Suppressor macrophage (primary cell): ENCODE measurements at regions not wholly inside any gene's neighbourhood (a gene's known extent, or its start where the extent isn't known, plus 50 kb on each side); places are given as distances from the start of the nearest gene placed in this dataset.

Experiments used
- DNase-seq, 4 experiments: peaks; one replicate each; pipeline ENCODE4 v3.0.0-alpha.2; 2020 to 2022

DNA sequence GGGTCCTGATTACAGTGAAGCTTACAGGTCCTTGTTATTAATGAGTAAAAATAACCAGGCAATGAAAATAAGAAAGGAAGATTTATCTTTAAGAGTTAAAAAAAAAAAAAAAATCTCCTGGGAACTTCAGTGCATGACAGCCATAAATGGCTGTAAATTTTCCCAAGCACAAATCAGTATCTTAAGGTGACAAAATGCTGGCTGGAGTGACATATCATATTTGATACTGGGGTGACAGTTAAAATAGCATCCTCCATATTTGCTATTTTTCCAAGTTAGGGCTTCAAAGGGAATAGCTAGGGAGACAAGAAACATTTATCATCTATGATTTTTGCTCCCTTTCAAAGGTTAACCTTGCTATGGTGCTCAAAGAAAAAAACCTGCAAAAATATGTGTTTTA lies 226.6 kb downstream of the PRDM2 start:
- DNase-seq = no peak

DNA sequence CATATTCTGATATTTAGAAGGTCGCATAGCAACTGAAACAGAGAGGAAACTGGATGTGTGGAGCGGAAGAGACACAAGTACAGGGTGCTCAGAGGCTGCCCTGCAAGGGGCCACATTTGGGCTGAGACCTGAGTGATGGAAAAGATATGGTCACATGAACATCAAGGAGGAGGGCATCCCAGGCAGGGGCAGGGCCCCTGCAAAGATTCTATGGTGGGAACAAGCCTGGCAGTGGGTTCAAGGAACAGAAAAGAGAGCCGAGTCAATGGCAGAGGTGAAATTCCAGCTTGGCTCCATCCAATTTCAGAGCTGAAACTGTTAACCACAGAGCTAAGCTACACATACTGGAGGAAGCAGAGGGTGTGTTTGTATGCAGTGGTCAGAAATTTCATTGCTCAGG lies 227.7 kb downstream of the PRDM2 start:
- DNase-seq = no peak

DNA sequence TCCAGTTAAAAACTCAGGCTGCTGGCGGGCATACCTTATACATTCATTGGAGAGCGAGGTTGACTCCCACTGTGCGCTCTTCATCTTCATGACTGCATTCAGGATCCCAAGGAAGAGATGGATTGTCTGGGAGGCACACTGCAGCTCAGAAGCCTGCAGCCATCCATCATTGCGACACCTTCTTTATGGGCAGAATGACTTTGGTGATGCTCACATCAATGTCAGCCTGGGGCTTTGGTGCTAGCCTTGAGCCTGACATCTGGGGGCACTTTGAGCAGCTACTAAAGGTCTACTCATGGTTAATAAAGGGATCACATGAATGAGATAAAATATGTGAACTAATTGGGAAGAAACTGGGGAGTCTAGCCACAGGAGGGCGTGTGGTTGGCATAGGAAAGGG lies 229.3 kb downstream of the PRDM2 start:
- no peak for DNase-seq

DNA sequence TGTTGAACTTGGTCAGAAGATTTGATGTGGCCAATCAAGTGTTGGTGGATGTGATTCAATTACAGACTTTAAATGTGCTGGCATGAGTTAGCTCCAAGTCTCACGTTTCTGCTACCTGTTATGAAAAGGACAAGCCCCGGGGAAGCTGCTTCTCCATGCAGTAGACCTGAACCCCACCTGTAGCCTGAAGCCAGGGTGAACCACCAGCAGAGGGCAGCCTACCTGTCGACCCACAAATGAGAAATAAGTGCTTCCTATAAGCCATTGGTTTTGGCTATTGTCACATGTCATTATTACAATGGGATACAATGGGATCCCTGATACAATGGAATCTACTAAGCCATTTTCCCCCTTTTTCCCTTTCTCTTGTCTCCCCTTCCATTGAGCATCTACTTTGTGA lies 230.2 kb downstream of the PRDM2 start:
- DNase-seq = peak in 1 of 4 experiments; percentile 17

DNA sequence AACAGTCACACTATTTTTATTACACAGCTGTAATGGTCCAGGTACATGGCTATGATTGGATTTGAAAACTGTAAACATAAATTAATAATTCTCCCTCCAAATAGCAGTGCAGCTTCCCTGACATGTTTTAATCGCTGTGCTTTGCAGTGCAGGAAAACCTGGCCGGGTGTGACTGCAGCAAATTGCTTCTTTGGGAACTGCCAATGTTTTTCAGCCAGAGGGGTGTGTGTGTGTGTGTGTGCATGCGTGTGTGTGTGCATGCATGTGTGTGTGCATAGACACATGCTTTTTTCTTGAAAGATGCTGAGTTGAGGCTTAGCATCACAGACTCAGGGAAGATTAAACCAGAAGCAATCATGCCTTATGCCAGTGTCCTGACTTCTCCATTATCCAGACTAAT lies 231.2 kb downstream of the PRDM2 start:
- no peak for DNase-seq

DNA sequence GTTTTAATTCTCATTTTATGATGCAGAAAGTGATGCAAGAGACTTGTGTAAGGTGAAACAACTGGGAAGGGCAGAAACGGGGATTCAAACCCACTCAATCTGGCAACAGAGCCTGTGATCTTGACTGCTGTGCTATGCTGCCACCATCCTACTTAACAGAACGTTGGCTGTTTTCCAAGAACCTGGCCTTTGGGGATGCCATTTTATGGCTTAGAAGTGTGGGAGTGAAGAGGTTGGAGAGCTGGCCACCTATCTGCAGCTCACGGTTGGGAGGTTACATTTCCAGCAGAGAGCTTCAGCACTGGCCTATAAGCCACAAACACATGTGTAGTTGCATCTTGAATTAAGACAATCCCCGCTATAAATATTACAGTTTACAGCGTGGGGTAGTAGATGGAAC lies 235.3 kb downstream of the PRDM2 start:
- DNase-seq = no peak

DNA sequence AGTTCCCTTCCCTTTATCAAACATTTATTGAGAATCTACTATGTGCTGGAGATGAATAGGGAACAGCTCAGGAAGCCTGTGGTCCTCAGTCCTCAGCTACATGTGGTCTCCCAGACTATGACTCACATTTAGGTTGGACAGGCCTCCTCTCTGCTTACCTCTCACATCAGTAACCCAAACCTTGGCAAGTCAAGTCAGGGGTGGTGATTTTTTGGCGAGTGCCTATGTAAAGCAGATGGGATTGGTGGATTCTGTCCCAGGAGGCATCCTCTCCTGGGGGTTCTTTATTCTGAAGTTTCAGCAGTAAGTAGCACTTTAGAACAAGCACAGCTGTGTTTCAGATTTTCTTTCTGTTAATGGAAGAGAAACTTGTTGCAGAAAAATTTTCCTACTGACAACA lies 241.3 kb downstream of the PRDM2 start:
- DNase-seq = no peak

DNA sequence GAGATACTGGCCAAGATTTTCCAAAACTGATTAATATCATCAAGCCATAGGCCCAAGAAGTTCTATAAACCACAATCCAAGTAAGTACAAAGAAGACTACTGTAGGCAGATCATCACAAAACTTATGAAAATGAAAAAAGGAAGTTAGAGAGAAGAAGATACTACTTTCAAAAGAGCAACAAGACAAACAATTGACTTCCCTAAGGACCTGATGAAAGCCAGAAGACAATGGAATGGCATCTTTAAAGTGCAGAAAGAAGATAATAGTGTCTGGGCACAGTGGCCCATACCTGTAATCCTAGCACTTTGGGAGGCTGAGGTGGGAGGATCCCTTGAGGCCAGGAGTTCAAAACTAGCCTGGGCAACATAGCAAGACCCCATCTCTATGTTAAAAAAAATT lies 243.1 kb downstream of the PRDM2 start:
- DNase-seq = no peak

DNA sequence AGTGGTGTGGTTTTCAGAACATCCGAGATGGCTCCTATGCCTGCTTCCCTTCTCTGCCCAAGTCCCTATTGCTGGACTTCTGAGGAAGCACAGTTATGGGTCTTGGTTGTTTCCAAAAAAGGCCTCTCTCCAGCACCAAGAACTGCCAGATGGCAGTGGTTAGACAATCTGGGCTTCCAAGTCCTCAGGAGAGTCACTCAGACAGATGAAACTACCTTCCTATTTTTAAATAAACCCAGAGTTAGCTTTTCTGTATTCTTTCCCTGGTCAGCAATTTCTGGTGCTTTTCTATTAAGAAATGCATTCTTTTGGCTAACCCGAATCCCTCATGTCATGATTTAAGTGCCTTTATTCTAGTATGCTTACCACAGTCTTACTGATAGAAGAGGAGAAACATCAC lies 245.9 kb downstream of the PRDM2 start:
- no peak for DNase-seq

DNA sequence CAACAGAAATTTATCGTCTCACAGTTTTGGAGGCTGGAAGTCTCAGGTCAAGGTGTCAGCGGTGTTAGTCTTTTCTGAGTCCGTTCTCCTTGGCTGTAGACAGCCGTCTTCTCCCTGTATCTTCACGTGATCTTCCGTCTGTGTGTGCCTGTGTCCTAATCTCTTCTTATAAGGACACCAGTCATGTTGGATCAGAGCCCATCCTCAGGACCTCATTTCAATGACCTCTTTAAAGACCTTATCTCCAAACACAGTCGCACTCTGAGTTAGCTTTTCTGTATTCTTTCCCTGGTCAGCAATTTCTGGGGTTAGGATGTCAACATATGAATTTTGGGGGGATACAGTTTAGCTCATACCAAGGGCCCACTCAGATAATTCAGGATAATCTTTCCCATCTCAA lies 247.7 kb downstream of the PRDM2 start:
- DNase-seq = no peak

DNA sequence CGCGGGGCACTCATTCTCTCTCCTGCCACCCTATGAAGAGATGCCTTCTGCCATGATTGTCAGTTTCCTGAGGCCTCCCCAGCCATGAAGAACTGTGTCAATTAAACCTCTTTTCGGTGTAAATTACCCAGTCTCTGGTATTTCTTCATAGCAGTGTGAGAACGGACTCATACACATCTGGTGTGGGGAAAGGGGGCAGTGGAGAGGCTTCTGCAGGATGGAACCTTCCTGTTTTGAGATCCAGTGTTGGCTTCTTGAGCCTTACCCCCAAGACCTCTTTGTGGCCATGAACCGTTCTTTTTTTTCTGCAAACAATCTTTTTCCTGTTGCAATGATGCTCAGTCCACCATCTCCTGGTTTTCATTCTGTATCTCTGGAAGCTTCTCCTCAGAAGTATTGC lies 248.4 kb downstream of the PRDM2 start:
- no peak for DNase-seq

DNA sequence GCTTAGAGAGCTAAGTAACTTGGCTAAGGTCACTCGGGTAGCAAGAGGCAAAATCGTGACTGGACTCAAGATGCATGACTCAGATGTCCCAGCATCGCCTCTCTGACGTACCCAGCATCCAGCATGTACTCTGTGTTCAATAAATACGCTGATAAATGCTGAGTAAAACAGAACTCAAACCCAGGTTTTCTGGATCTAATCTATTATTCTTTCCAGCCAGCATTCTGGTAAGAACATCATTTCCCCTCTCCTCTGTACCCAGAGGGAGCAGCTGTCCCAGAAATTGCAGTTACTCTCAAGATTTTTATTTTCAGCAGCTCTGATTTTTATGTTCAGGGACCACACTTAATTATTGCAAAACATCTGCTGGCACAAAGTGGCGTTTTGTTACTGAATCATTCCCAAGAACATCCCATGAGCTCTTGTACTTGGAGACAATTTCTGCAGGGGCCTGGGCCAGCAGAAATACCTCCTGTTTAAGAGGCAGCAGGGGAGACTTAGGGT lies 249.0 kb downstream of the PRDM2 start:
- no peak for DNase-seq

DNA sequence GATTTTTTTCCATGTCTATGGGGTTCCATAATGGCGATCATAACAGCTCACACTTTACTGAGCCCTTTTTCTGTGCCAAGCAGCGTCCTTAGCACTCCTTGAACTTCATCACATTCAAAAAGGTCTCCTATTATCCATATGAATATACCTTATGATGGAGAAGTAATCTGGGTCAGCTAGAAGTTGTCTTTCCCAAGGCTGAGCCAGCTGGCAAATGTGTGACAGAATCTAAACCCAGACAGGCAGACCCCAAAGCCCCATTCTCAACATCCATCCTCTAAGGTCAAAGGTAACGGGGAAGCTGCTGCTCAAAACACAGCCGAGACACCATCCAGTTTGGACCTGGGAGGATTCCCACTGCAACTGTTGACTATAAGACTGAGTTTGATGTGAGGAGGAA lies 249.6 kb downstream of the PRDM2 start:
- DNase-seq = no peak

DNA sequence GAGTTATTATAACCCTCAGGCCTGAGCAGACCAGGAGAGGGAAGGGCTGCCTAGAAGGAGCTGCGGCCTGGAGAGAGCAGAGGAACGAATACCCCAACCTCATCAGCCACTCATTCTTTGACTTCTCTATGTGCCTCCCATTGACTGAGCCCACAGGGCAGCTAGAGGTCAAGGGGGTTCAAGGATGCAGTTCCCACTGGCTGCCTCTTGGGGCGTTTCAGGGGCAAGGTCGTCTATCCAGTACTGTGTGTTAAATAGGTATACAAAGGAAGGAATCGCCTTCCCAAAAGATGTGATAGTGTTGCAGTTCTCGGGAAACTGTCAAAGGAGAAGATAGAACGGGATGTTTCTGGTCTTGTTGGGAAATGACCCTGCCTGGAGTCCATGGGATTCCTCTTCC lies 250.6 kb downstream of the PRDM2 start:
- DNase-seq = peak in 3 of 4 experiments; percentile 4 to 14 (median 12)

DNA sequence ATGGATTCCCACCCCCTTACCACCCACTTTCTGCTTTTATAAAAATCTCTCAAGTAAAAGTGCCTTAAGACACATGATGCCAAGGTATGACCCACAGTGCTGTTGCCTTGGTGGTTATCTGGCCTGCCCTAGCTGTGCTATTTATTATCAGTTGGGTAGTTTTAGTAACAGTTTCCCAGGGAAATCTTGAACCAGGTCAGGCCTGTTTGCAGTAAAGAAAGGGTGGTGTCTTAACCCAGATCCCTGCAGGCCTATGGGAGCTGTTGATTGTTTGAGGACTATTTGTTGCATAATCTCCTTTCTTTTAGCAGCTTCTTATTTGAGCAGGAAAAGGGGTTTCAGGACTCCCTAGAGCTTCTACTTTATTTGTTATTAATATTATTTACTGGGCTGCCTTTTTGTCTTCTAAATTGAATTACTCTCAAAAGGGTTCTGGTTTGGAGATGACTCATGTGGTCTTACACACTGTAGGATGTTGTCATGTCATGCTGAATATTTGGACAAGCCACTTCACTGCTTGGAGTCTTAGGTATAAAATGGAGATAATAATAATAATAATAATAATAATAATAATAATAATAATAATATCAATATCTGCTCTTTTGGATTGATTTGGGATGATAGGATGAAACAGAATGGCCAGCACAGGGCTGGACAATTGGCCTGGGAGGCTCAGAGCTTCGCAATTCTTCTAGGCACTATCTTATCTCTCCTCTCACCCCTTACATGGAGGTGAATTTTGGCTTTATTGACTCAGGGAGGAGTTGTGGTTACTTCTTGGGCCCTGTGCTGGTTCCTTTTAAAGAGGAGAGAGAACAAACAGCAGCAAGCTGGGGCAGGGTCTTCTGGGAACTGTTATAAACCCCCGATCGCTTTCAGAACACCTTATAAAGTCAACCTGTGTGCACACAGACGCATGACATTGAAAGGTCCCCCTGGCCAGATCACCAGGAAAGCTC lies 252.1 kb downstream of the PRDM2 start:
- no peak for DNase-seq

DNA sequence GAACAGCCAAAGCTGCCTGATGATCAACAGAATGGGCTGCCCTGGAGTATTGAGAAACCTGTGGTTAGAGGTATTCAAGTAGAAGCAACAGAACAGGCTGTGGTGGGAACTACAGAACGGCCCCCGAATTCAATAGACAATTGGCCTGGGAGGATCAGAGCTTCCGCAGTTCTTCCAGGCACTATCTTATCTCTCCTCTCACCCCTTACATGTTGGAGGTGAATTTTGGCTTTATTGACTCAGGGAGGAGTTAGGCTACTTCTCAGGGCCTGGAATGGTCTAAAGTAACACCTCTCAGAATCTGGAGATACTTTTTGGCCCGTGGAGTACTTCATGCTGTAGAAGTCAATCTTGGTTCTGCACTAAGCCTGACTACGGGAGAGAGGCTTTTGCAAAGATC lies 253.0 kb downstream of the PRDM2 start:
- DNase-seq = no peak

DNA sequence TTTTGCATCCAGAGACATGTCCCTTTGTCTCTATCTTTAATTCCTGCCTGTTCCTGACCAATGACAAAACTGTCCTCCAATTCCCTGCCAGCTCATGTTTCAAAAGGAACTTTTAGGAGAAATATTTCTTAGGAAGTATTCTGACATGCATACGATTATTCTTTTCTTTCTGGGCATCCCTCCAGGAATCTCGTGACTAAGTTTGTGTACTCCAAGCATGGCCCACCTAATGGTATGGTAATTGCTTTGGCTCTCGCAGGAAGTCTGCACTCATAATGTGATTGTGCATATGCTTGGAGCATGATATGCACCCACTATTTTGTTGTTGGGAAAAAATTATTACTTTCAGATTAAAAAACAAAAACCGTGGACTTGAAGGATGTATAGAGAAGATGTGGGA lies 256.4 kb downstream of the PRDM2 start:
- no peak for DNase-seq

DNA sequence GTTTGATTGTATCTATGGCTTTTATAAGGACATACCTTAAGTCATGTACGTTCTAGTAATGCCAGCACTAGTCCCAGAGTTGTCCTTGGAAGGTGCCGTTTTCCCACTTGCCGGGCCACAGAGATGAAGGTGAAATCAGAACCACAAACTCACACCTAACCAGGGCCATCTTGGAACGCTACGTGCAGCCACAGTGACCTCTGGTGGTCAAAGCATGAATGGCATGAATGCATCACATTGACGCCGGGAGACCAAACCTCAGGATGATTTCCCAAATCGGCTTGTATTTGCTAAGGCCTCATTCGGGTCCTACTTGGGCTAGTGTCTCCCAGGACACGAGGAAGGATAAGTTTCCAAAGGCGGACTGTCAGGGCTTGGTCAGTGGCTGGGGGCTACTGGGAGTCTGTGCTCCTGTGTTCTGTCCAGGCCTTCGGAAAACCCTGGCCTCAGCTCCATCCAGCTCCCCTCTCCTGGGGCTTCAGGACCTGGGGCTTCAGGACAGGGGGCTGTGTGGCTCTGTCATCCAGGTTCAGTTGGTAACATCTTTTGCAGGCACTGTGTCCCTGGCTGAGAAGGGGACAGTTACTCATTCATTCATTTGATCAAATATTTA lies 260.5 kb downstream of the PRDM2 start:
- peak; percentile 59 to 79 (median 76) for DNase-seq

DNA sequence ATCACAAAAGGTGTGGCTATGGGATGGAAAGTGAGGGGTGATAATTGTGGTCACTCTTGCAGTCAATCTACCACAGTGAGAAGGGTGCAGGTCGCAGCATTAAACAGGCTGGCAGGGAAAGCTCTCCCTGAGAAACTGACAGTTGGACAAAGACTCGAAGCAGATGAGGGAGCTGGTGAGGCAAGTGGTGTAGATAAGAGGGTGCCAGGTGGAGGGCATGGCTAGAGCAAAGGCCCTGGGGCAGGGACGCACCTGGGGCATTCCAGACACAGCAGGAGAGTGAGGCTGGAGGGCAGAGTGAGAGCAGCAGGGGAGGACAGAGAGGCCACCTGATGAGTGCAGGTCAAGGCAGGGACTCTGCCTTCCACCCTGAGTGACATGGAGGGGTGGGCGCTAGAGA lies 264.8 kb downstream of the PRDM2 start:
- DNase-seq = no peak

DNA sequence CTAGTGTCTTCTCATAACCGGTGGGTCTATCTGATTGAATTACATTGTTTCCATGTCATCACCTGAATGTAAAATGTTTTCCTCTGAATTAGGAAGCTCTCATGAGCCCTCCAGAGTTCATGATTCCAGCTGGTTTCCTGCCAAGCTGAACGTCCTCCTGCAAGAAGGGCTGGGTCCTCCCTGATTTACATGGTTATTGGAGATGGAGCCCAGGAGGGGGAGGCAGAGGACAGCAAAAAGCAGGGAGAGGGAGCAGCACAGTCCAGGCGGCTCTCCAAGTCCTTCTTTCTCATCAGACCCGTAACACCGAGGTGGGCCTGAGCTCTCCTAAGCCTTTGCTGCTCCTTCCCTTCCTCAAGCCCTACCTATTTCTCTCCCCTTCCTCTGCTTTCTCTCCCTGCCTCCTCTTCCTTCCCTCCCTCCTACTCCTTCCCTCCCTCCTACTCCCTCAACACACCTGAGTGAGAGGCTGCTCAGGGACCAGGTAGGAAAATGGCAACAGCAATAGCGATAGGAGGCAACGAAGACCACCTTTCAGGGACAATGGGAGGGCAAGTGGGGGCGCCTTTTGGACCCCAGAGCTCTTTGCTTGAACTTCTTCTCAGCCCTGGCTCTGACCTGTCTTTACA lies 265.9 kb downstream of the PRDM2 start:
- DNase-seq = peak in 3 of 4 experiments; percentile 3 to 29 (median 19)

DNA sequence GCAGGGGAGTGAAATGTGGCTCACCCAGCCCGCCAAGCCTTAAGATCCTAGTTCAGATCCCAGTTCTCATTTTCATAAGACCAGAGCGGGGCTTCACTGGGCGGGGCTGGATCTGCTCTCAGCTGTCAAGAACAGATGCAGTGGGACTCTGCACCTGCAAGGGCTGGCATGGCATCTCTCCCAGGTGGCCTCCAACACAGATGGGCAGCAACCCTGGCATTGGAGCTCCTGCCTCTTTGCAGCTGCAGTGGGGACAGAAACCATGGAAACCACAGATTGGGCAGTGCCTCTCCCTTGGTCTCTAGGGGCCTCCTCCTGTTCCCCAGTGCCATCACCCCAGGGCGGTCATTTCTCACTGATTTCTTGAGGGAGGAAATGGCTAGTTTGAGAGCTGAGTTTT lies 267.7 kb downstream of the PRDM2 start:
- no peak for DNase-seq

DNA sequence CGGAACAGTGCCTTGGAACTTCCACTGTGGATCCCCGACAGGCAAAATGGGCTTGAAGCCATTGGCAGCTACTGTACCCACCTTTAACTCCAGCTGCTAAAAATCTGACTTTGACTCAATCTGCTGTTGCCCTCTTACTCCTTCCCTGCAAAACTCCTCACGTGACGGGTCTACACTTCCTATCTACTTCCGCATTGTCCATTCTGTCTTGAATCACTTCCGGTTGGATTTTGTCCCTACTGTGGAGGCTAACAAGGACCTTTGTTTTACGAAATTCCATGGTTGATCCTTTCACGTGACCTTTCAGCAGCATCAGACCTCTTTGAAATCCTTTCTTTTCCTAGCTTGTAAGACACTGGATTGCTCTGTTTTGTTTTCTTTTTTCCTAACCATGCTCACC lies 268.4 kb downstream of the PRDM2 start:
- no peak for DNase-seq

DNA sequence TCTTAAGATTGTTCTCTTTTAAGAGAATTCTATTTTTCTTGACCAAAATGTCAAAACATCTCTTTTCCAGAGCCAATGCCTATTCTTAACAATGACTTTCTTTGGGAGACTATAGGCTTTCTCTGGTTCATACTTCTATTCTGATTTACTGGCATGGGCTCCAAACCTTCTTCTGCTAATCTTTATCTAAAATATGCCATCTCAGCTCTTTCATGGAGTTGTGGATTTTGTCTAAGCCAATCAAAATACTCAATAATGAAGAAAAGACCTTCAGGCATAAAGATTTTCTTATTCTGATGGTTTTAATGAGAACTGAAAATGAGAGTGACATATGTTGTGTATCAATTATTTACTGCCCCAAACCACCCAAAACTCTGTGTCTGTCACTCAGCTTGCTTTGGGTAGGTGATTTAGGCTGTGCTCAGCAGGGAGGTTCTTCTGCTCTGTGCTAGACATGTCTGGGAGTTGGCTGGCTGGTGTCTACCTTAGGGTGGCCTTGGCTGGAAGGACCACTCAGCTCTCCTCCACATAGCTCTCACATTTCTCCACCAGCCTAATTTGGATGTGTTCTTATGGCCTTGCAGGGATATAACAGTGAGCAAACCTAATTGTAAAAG lies 270.8 kb downstream of the PRDM2 start:
- DNase-seq = no peak
